Hepatocyte (in vitro differentiated cells): ENCODE measurements at regions not wholly inside any gene's neighbourhood (a gene's known extent, or its start where the extent isn't known, plus 50 kb on each side); places are given as distances from the start of the nearest gene placed in this dataset.

Experiments used
- CTCF ChIP-seq: fragments of 200-600 bp; sonication (generic); IDR thresholded peaks from 2 replicates; pipeline ENCODE4 v1.5.1; 2016; ENCODE audit warnings: antibody characterized with exemption, mild to moderate bottlenecking; ENCODE audit not compliant: poor library complexity
- EZH2 ChIP-seq: fragments of 200-600 bp; sonication (generic); IDR thresholded peaks from 2 replicates; pipeline ENCODE4 v1.6.1; 2016; ENCODE audit warnings: antibody characterized with exemption, mild to moderate bottlenecking, borderline replicate concordance
- EZH2phosphoT487 ChIP-seq: fragments of 200-600 bp; sonication (generic); IDR thresholded peaks from one replicate; pipeline ENCODE4 v1.6.1; 2018; ENCODE audit warnings: antibody characterized with exemption, mild to moderate bottlenecking, low read depth, moderate library complexity; ENCODE audit not compliant: unreplicated experiment, severe bottlenecking

GRCh38 chr3:140844072-140844471 lies 97.6 kb upstream of the SLC25A36 start:
- no peak for TF ChIP-seq EZH2phosphoT487
- no peak for TF ChIP-seq CTCF
- no peak for TF ChIP-seq EZH2
